ENCODE measurements at regions not wholly inside any gene's neighbourhood (a gene's known extent, or its start where the extent isn't known, plus 50 kb on each side); places are given as distances from the start of the nearest gene placed in this dataset.
"Not testable (repeated sequence)": the region's sequence is repeated elsewhere in the genome, so short reads cannot be mapped to it uniquely, and the experiment has no call there.

DNA sequence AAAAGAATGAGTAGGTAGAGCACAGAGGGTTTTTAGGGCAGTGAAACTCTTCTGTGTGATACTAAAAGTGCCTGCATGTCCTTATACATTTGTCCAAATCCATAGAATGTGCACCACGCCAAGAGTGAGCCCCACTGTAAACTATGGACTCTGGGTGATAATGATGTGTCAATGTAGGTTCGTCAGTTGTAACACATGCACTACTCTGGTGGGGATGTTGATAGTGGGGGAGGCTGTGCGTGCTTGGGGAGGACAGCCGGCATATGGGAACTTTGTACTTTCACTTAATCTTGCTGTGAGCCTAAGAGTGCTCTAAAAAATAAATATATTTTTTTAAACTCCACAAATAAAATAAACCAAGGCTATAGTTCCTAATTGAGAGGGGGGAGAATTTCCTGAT lies 319.2 kb downstream of the SHQ1 start:
- no peak for DNase-seq

DNA sequence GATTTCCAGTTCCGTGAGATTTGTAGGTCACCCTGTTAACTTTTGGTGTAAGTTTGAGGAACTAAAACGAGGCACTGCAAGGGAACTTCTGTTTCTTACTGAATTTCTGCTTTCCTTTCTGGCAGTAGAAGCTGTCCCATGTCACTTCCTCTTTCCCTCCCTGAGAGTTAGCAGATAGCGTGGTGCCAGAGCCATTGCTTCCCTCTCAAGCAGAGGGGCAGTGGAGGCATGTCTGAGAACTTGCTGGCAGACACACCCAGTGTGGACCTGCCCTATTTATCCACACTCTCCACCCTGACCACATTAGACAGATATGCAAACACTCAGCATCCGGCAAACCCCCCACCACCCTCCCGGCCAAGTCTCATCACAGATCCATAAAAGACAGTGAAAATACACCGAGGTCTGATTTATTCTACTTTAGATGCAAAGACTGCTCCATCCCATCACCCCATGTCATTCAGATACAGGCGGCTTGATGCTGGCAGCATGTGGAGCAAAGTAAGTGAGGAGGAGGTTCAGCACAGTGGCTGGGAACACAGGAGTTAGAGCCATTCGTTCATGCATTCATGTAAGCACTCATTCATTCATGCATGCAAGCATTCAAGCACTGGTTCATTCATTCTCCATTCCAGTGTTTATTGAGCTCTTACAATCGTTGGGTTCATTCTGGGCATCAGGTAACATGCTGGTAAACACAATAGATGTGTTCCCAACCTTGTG lies 324.7 kb downstream of the SHQ1 start:
- peak; percentile 41 for DNase-seq

DNA sequence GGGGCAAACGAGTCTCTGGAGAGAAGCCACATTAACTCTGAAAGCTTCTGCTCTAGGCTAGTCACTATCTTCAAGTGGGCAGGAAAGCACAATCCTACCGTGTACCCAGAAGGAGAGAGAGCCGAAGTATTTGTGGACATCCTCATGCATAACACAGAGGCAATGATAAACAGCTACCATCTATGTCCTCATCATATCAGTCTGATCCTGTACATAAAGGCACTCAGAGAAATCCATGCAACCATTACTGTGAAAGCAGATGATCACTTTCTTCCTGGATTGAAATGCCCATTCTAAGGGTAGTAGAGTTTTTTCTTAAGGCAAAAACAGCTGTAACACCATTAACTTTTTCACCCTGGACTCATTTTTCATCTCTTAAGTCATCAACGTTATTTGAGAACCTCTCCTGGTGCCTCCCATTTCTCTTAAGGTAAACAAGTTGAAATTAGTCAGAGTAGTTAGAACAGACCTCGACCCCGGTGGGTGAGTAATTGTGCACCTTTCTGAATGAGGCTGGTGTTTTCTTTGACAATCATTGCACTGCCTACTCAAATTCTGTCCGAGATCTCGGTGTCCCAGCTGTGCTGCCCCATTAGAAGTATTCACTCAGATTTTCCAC lies 327.4 kb downstream of the SHQ1 start:
- DNase-seq: no peak

DNA sequence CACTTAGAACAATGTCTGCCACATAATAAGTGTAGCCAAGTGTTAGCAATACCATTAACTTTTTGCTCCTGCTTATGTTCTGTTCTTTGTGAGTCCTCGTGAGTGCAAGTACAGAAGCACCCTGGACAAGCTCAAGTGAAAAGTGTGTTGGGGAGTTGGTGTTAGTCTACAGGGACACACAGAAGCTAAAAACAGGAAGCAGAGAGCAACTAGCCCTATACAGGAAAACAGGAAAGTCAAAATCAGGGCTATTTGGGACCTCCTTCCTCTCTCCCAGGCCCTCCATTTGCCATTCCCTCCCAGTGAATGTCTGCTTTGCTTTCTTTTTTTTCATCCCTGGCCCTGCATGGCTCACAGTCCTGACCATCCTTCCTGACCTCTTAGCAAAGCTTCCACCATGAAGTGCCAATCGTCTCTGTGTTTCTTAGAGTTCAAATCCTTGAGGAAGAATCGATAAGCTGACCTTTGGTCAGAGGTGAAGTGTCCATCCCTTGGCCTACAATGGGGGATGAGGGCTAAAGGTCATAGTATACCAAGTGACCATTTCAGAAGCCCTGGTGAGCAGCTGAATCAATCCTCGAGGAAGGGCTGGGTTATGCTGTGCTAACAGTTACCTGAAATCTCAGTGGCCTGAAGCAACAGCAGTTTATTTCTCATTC lies 328.2 kb downstream of the SHQ1 start:
- DNase-seq: no peak

DNA sequence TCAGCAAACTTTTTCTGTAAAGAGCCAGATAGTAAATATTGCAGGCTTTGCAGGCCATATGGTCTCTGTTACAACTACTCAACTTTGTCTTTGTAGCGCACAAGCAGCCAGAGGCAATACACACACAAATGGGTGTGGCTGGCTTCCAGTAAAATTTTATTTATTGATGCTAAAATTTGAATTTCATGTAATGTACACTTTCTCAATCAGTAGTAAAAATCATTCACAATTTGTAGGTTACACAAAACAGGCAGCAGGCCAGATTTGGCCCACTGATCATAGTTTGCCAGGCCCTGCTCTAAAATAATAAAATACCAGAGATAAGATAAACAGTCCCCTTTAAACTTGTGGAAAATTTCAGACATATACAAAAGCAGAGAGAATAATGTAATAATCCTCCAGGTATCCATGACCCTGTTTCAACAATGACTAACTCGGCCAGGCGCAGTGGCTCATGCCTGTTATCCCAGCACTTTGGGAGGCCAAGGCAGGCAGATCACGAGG lies 330.3 kb downstream of the SHQ1 start:
- no peak for DNase-seq

DNA sequence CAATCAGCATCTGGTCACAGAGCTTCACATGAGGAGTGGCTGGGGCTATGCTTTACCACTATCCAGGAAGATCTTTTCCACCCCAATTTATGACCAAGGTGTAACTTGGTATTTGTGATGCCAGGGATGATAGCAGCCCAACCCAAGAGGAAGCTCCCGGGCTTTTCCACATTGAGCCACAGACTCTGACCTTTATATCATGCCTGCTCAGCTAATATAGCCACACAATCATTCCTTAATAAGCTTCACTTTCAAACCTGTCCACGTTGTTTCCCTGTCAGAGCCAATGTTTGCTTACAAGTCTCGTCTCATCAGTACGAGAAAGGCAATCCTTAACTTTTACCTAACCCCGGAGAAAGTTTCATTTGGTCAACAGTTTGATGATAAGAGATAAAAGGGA lies 330.9 kb downstream of the SHQ1 start:
- no peak for DNase-seq

DNA sequence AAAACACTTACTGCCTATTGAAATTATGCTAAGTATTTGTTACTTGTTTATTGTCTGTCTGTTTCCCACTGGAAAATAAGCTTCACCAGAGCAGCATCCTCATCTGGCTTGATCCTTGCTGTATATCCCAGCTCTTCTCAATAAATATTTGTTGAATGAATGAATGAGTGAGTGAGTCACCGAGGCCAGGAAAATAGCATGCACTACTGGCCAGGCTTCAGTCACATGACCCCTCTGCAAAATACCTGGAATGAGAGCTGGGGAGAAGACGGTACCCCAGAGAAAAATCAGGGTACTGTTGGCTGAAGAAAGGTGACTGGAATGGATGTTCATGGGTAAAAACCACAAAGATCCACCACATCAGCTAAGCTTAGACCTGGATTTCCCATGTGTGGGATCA lies 331.9 kb downstream of the SHQ1 start:
- no peak for DNase-seq

DNA sequence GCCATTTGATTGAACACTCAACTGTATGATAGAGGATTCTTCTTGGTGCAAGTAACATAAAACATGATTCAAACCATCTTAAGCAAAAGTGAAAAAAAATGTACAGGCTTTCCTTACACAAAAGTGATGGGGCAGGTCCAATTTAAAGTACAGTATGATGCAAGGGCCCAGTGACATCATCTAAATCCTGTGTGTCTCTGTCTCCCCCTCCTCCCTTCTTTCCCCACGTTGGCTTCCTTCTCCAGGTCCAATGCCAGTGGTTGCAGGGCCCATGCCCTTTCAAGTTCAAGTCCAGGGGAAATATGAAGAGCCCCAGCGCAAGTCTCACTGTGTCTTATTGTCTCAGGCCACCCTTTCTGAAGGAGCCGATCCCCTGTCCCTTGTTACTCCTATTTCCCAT lies 332.3 kb downstream of the SHQ1 start:
- DNase-seq: no peak

DNA sequence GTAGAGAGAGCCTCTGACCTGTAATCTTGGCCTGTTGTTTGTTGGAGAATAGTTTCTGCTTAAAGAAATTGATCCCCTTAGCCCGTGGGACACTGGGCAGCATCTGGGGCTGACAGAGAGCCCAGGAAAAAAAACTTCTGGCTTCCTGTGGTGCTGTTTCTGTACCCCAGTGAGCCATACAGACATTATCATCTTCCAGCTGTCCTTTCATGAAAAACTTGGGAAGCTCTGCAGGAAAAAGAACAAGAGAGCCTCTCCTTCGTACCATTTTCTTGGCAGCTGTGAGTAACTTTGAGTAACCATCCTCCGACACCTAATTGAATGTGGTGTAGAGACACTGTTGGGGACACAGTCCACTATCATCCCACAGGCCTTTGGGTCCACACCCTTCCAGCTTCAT lies 333.0 kb downstream of the SHQ1 start:
- DNase-seq: no peak

DNA sequence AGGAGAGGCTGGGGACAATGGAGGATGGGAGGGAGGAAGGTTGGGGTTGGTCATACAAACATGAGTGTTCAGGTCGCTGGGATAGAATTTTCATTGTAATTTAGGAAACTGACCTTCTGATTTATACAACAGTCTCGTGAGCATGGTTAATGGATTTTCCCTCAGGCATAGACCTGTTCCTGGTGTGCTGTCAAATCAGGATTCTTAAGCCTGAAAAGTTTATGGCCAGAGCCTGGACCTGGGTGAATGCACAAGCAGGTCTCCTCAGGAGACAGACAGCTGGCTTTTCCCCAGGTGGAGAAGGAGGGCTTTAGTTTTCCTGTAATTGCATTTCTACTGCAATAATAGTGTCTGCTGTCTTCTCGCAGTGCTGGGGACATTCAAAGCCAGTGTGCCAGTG lies 338.0 kb downstream of the SHQ1 start:
- no peak for DNase-seq

DNA sequence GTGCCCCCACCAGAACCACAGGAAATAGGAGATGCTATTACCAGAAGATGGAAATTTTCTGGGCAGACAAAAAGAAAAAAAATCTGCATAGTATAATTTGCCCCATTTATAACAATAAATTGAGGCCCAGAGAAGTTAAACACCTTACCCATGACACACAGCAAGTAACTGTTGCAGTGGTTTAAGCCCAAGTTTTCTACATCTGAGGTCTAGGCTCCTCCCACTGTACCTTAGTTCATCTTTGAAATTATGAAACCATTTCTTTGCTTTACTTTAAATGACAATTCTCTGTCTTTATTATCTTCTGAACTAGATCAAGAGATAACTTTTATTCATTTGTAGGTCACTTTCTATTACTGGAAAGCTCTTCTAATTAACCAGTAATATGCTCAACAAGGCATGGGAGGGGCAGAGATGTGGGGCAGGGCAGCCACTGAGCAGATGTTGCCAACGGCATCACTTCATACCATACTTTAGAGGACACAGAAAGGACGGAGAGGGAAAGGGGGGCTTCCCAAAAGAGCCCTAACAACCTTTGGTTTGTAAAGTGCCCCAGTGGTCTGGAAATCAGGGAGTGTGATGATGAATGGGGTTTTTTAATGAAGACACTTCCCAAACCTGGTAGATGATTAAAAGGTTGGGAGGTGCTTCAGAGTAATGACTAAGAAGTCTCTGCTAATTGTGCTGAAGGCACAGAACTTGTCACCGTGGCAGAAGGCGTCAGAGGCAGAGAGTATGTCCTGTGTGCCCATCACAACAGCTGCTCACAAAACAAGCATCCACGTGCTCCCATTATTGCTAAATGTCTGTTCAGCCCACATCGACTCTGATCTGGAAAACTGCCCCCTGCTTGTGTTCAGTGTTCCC lies 342.5 kb downstream of the SHQ1 start:
- no peak for DNase-seq

DNA sequence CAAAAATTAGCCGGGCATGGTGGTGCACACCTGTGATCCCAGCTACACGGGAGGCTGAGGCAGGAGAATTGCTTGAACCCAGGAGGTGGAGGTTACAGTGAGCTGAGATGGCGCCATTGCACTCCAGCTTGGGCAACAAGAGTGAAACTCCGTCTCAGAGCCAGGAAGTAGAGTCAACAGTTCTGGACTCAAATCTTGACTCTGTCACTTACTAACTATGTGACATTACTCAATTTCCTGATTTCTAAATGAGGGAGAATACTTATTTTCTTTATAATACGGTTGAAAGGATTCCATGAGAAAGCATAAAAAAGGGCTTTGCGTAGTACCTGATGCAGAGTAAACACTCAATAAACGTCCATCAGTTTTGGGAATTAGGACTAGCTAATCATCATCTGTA lies 350.7 kb downstream of the SHQ1 start:
- DNase-seq: not testable (repeated sequence)

DNA sequence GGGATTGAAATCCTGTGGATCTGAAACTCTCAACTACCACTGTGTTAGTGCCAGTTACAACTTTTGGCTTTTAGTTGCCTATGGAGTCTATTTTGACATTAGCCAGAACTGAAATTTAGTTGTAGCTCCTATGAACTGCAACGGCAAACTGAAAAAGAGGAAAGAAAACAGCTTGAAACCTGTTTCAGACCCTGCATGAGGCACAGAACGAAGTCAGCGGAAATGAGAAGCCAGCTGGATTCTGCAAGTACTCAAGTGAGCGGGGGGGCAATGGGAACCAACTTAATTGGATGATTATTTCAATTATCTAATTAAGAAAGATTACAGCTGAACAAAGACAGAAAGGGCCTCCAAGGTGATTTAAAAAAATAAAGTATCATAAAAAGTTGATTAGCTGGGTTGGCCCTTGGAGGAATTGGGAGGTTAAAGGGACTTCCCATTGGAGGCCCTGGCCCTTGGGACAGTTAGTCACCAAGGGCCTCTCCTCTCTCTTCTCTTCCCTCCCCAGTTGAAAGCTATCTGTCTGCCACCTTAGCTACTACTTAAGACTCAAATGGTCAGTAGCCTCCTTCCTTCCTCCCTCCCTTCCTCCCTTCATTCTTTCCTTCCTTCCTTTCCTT lies 352.1 kb downstream of the SHQ1 start:
- DNase-seq: no peak

DNA sequence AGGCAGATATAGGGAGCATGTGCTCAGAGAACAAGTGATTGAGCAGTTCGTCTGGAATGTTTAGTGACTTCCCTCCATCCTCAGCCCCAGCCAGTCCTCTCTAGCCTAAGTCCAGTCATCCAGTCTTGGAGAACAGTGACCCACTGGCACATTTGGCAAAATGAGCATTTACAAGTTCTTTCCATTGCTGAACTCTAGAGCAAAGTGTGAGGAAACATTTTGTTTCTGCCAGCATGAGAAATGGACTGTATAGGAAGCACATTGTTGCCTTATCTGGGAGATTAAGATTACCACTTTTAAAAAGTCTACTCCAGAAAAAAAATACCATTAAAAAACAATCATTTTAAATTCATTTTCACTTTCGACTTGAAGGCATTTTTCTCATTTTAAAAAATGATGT lies 353.6 kb downstream of the SHQ1 start:
- DNase-seq: no peak

DNA sequence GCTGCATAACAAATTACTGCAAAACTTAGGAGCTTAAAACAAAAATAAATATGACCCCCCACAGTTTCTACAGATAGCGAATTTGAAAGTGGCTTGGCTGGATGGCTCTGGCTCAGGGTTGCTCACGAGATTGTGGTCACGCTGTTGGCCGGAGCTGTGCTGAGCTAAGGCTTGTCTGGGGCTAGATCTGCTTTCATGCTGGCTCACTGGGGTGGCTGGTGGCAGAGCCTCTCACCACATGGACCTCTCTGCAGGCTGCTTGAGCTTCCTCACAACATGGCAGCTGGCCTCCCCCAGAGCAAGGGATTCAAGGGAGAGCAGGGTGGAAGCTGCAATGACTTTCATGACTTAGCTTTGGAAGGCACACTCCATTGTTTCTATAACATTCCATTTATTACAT lies 354.1 kb downstream of the SHQ1 start:
- DNase-seq: no peak

DNA sequence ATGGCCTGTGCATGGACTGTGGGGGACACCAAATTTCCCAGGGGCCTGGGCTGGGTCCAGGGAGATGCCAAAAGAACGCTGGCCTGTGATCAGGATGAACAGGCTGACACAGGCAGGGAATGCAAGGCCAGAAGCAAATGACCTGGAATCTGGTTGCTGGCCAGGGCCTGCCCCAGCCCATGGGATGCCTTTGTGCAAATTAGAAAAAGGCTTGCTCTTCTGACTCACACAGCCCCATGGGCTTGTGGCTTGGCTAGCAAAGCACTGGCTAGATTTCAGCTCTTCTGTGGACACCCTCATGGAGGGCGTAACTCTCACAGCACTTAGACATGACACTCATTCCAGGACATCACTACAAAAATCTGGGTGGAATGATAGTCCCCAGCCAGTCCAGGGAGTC lies 356.0 kb downstream of the SHQ1 start:
- DNase-seq: peak; percentile 75

DNA sequence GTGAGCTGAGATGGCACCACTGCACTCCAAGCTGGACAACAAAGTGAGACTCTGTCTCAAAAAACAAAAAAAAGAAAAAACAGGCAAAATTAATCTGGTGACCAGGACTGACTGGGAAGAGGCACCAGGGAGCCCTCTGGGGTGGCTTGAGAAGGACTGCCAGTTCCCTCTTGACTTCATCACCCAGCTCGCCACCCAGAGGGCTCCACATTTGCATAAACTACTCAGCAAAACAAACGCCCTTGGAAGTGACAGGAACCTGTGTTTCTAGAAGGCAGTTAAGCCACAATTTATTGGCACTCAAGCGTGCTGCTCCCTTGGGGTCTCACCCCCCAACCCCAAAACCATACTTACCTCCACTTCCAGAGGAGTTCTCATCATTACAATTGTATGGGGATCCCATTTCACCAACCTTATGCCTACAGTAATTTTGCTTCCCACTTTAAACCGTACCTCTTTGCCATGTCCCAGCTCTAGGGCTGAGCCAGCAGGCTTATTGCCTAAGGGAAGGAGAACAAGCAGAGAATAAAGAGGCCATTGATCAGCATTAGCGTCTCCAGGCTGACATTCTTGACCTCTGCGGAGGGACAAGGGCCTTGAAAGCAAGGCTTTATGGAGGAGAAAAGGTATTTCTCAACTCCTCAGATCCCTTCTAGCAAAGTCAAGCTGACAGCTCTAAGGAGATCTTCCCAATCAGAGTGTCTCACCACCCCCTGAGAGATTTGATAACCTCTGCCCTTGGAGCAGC lies 357.4 kb downstream of the SHQ1 start:
- DNase-seq: peak; percentile 26

DNA sequence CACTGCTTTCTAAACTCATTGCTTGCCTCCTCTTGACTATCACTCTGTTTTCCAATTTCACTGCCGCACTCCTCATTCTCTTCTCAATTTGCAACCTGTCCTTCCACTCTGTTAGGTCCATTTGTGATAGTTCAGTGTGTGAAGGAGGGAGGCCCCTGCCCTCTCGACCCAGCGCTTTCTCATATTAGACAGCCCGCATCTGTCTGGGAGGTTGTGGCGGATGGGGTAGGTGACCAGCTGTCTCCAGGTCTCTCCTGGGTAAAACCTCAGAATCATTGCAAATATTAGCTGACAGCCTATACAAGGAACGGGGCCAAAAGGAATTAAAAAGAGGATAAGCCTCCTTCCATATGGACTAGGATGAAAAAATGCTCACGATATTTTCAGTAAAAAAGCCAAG lies 358.3 kb downstream of the SHQ1 start:
- DNase-seq: no peak

DNA sequence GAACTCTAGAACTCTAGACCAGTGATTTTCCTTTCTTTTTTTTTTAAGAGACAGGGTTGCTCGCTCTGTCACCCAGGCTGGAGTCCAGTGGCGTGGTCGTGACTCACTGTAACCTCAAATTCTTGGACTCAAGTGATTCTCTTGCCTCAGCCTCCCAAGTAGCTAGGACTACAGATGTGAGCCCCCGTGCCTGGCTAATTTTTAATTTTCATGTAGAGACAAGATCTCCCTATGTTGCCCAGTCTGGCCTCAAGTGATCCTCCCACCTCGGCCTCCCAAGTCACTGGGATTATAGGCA lies 359.6 kb downstream of the SHQ1 start:
- no peak for DNase-seq

DNA sequence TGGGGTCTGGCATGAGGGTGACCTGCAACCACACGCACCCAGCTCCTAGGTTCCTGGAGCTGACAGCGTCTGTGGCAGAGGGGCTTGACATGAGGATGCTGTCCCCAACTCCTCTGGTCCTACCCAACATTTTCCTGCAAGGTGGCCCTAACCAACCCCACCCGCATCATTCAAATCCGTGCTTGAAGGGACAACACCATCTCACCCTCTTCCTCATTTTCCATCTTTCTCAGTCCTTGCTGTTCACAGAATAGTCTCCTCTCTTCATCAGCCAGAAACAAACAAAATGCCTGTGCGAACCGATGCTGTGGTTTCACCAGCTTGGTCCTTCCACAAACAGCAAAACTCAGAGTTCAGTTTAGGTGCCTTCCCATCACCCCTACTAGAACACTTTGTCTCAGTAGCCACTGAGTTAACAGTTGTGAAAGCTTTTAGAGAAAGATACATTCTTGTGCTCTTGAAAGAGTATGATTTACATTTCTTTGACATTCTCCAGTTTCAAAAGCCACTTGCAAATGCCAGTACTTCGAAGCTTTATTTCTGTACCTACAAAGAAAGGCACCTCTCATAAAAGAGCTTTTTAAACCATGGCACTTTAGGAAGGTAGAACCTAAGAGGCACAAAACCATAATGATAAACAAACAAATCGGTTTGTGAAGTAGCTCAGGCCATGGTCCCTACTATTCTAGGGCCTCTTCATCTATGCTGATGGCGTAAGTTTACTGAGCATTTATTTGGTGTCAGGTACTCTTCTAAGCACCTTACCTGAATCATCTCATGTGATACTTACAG lies 360.1 kb downstream of the SHQ1 start:
- no peak for DNase-seq

DNA sequence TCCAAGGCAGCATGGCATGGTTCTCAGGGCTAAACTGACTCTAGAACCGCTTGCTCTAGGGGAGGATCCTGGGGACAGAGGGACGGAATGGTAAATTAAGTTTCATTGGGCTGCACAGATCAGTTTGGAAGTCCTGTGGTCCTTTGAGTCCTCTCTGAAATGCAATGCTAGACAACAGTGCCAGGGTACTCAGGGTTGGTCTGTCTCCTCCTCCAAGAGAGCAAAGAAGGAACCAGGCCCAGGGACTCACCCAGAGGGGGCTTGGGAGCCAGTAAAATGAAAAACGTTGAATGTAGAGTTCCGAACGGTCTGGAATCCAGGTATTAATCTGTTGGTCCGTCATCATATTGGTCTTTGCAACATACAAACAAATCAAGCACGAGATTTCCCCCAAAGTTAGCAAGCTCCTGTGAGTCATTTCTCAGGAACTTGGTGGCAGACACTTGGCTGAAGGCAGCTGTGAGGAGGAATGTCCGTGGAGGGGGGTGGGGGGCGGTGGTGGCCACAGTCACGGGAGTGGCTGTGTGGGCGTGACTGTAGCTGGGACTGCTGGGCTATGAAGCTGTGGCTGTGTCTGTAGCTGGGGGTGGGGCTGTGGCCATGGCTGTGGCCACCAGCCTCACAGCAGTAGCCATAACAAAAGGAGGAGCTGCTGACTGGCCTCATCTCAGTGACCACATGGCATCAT lies 361.0 kb downstream of the SHQ1 start:
- peak; percentile 77 for DNase-seq
